GM19240 (cell line): ENCODE measurements at regions not wholly inside any gene's neighbourhood (a gene's known extent, or its start where the extent isn't known, plus 50 kb on each side); places are given as distances from the start of the nearest gene placed in this dataset.

Experiments
- DNase-seq: peaks from one replicate; pipeline ENCODE4 v3.0.0; 2011; ENCODE audit warnings: low spot score; ENCODE audit not compliant: insufficient read length

DNA sequence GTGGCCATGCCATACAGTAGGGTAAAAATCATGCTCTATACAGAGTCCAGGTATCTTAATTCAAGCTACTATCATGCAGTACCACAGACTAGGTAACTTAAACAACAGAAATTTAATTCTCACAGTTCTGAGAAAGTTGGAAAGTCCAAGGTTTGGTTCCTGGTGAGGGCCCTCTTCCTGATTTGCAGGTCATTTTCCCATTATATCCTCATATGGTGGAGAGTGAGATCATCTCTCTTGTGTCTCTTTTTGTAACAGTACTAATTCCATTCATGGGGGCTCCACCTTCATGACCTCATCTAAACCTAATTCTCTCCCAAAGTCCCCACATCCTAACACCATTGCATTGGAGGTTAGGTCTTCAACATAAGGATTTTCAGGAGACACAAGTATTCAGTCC, 335.0 kb upstream of the ACVR2A start:
- DNase-seq, result no peak

DNA sequence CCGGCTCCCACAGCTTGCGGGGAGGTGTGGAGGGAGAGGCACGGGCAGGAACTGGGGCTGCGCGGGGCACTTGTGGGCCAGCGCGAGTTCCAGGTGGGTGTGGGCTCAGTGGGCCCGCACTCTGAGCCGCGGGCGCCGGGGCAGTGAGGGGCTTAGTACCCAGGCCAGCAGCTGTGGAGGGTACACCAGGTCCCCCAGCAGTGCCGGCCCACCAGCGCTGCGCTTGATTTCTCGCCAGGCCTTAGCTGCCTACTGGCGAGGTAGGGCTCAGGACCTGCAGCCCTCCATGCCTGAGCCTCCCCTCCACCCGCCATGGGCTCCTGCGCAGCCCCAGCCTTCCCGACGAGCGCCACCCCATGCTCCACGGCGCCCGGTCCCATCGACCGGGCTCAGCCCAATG, 337.9 kb upstream of the ACVR2A start:
- no peak for DNase-seq

DNA sequence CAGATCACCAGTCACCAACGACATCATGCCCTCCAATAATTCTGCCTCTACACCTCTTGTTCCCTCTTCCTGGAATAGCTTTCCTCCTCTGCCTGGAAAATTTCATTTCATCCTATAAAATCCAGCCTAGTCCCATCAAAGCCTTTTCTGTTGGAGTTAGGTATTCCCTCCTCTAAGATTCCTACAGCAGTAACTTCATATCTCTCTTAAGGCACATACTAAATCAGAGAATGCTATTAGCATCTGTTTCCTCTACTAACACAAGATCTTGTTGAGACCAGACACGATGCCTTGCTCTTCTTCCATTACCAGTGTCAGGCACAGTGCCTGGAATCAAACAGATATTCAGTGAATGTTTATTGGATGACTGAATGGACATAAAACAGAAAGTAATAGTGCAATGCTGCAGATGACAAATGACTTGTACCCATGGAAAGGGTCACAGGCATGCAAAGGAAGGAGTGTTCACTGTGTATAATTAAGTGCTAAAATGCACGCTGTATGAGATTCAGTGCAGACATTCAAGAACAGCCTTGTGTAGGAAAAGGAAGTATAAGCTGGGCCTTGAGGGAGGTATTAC, 342.0 kb upstream of the ACVR2A start:
- DNase-seq, result no peak

DNA sequence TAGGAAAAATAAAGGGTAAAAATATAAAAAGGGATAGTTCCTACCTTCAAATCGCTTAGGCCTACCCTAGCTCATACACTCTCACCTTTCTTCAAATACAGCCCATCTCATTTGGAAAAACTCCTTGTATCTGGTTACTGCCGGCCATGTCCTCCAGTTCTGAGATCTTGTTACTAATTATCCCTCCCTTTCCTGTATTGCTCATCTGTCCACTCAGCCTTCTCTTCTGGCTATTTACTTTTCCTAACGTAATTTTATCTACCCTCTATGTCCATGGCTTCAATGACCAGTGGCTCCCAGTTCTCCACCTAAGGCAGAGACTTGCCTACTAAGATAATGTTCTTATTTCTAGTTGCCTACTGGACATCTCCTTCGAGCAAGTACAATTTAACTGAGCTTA, 342.9 kb upstream of the ACVR2A start:
- DNase-seq, result no peak

DNA sequence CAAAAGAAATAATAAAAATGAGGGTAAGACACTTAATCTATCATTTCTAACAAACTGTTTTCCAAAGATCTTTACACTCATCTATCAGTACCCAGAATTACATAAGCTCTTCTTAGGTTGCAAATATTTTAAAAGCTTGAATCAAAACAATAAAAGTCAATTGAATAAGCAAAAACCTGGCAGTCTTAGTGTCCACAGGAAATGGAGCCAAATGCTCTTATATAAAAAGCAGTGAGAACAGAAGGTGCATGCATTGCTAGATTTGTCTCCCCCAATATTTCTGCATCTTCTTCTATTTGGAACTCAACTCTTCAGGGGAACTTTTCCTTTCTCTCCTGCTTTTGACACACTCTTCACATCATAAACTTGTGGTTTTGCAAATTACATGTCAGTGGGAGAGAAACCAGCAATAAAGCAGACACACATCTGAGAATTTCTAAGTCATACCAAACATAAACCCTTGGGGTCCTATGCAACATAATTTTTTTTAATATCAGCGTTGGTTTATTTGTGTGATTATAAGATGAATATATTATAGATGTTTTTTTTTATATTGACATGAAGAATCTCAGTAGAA, 343.9 kb upstream of the ACVR2A start:
- DNase-seq, result no peak

DNA sequence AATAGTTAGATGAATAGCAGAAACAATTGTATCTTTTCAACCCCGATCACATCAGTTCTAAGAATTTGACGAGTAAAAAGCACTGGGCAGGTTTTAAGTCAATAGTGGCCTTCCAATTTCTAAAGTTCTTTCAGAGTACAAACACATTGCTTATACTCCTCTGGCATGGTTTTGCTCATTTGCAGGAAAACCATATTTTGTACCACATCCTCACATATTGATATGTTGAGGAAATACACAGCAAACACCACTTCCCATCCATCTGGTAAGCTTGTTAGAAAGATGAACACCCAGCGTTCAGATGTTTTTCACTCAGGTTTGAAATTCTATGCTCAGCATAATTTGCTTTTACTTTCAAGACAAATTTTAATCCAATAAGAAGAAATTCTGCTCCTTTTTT, 344.6 kb upstream of the ACVR2A start:
- no peak for DNase-seq

DNA sequence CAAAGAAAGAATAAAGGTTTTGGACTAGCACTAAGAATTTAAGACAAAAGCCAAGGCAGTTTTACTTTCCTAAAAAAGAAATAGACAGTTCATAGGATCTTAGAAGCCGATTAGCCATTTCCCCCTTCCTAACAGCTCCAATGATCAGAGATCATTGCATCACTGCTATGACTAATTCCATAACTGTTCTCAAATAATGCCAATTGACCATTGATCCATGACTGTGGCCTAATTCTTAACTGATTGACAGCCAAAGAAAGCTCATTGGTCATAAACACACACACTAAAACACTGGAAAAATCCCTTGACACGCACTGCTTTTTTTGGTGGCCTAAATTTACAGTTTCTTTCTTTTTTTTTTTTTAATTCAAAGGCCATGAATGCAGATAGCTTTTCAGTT, 345.0 kb upstream of the ACVR2A start:
- DNase-seq, result no peak

DNA sequence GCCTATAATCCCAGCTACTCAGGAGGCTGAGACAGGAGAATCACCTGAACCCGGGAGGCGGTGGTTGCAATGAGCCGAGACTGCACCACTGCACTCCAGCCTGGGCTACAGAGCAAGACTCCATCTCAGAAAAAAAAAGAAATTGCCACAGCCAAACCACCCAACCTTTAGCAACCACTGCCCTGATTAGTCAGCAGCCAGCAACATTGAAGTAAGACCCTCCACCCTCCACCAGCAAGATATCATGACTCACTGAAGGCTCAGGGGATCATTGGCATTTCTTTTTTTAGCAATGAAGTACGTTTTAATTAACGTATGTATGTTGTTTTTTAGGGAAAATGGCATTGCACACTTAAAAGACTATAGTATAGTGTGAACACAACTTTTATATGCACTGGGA, 349.1 kb upstream of the ACVR2A start:
- DNase-seq, result no peak

DNA sequence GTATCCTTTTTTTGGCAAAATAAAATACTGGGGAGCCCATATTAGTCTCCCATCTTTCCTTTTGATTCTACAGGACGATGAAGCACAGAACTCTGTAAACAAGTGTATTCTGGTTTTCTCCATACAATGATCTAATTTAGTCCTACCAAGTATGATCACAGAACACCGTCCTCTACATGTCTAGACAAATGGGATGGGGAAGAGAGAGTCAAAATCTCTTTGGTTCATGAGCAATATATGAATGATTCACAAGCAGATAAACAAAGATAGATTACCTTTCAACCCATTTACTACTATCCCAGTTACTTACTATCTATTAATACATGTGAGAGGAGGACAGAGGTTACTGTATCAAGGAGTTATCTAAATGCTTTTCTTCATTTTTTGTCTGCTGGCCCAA, 352.4 kb upstream of the ACVR2A start:
- no peak for DNase-seq

DNA sequence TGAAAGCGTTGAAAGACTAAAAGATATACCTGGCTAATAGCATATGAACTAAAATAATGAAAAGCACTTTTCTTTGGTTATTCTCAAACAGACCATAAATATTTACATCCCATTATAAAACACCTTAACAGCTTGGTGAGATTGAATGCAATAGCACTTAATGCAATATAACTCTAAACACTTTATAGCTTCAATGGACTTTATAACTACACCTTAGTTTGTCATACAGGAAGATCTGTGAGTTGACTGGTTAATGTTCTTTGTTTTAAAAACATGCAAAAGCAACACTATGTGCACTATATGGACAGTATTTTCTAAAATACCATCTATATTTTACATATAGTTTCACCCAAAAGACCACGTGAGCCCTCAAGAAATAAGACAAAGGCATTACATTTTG, 353.3 kb upstream of the ACVR2A start:
- no peak for DNase-seq

DNA sequence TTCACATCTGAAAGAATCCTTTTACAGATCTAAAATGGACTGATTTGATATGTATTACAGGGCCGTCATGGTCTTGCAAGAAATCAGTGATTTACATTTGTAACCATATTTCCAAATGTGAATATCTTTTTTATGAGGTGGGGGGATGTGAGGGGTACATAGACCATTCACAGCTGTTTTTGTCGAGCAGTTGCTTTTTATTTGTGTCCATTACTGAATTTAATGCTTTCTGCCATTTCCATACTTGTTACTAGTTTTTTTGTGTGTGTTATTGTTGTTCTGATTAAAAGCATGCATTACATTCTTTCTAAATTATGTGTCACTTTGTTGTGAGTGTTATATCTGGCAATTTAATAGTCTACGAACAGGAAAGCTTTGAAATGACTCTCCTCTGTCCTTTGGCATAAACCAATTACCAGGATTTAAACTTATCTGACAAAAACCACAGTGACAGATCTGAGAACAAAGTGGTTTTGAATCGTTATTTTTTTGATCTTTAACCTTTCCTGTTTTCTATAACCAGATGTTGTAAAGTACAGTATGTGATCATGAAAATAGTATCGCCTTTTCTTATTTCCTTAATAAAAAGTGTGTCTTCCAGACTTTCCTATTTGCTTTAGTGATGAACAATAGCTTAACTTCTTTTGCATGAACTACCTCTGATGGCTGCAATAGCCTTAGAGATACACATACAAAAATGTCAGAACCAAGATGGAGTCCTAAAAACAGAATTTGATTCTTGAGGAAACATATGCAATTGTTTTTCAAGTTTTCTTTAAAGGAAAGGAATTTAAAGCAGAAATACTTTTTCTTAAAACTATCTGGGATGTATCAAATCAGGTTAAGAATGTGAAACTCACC, 354.2 kb upstream of the ACVR2A start:
- no peak for DNase-seq

DNA sequence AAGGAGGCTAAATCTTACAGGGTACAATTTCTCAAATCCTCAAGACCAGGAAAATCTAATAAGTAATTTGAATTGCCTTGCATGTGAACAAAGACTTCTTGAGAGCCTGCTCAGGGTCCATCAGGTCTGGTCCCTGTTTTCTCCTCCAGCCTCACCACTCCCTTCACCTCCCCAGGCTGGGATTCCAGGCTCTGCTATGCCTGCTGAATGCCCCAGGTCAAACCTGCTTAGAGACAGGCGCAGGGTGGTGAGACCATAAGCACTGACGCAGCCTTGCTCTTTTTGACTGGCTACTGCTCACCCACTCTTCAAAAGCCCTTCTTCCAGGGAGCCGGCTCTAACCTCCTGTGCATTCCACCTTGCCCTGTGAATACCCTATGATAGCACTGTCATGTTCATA, 356.4 kb upstream of the ACVR2A start:
- no peak for DNase-seq

DNA sequence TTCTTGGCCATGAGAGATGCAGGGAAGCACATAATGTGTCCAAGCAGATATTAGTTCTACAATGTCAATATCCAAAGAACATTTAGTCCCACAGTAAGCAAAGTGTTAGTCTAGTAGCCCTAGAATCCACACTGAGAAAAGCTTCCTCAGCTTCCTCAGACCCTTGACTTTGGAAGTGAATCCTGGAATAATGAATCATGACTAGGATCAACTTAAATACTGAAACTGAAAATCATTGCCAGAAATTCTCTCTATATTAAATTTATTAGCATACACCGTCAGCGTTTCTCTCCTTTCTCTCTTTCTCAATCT, 356.9 kb upstream of the ACVR2A start:
- DNase-seq, result no peak

DNA sequence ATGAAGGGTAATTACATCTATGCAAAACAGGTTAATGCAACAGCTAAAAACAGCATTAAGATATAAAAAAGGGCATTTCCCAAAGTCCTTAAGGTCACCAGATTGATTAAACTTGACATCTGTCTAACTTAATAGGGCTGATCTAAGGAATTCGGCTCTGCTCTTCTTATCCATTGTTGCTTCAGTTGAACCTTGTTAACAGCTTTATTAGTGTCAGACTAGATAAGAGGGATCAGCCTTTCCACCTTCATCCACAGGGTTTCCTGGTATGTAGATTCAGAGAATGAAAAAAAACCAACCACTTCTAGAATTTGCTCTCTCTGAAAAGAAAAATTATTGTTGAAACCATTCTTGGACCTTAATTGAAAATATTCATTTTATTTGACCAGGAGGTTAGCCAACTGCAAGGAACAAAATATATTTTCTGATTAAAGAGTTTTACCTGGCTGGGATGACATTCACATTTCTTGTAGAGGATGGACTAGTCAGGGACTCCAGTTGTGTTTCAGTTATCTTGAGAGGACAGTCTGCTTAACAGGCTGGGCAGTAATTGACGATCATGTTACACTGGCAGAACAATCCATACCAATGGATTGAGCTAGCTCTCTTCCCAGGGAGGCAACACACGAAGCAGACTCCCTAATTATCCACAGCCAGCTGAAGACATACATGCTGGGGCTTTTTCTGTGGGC, 357.4 kb upstream of the ACVR2A start:
- DNase-seq, result no peak

DNA sequence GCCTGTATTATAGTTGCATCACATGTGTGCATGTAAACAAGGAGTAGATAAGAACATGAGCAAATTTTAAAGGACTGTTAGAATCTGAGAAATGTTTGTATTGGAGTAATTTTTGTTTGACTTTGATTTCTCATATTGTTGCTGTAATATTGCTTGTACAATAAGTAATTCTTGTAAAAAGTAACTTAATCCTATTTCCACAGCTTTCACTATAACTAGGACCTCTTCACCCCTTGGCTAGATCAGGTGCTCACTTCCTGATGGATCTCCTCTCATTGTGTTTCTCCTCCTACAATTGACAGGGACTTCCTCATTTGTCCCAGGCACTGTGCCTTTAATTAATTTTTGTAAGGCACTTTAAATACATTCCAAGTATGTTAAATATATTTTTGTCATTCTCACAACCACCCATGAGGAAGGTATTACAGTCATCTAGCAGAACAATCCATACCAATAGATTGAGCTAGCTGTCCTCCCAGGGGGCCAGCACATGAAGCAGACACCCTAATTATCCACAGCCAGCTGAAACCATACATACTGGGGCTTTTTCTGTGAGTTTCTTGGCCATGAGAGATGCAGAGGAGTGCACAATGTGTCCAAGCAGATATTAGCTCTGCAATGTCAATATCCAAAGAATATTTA, 359.5 kb upstream of the ACVR2A start:
- no peak for DNase-seq

DNA sequence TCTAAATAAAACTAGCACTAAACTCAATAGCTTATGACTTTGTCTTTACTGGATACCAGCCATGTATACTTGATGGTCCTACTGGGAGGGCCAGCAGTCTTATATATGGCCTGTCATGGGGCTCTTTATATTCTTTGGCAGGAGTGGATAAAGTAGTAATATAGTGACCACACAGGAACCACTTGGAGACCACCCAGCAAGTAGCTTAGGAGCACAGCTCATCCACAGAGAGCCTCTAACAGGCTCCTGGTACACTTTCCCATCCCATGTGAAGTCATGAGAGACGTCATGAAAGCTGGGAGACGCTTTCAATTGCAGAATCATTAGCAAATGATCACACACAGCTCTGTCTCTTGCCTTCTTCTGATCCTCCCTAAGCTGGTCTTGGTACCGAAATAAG, 360.9 kb upstream of the ACVR2A start:
- DNase-seq, result no peak

DNA sequence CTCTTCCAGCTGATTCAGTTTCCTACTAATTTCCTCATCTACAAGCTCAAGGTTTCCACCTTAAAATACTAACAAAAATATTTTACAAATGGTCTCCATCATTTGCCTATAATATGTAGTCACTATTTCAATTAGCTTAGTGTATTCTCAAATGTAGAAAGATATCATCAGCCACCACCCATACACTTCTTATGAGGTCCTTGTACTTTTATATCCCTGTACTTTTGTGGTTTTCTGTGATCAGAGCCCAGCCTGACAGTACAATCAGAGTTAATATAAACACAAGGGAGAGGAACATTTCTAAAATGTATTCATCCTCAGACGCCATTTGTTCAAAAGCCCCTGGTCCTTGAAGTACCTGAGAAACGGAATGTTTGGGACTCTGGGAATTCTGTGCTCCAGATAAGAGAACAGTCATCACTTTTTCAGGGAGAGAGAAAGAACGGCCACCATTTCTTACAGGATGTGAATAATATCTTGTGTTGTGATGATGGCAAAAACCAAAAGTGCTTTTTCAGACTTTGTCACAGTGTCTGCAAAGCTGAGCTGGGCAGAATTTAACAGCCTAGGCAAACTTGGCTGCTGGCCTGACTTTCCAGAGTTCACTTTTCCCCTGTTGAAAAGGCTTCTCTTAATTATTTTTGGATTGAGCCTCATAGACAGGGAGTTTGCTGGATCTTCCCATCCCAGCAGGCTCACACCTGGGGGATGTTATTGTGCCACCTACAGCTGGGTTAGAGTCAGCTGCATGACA, 361.7 kb upstream of the ACVR2A start:
- no peak for DNase-seq

DNA sequence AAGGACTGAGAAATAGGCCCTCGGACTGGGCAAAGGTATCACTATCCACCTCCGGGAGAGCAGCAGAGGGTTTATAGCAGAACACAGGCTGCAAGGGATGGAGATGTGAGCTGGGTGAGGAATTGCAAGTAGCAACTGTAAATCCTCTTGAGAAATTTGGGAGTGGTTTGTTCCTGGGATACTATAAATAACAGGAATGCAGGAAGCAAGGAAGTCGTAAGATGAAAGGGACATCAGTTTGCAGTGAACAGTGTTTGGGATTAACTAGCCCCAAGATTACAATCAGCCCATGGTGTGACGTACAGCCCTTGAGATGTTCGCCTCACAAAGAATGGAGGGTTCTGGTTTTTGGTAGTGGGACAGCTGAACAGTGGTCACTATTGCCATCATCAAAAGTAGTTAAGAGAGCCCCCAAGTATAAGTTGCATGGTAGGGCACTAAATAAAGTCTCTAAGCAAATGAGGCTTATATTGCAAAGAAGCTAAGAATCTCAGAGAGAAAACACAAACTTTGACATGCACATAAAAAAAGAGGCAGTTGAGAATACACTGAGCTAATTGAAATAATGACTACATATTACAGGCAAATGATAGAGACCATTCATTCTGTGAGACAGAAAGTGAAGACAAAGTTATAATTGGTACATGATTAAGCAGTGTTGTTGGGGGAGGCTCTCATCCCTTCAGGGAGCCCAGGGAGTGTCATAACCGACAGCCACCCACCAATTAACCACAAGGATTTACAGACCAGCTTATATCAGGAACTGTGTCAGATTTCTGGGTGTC, 362.5 kb upstream of the ACVR2A start:
- DNase-seq, result no peak

DNA sequence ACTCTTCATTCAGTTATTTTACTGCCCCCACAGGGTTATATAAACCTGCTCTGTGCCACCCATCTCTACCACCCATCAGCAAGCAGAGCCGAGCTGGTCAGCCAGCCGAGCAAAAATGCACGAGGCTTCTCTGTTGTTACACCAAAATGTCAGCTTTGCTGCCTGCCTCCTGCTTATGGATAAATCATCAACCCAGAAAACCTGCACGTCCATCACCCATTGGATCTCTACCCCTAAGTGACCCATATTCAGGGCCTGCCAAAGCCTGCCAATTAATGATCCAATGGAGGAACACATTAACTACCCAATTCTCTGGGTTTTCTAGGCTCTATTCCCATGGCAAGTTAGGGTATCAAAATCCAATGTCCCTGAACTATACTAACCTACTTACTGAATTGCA, 365.5 kb upstream of the ACVR2A start:
- DNase-seq, result no peak

DNA sequence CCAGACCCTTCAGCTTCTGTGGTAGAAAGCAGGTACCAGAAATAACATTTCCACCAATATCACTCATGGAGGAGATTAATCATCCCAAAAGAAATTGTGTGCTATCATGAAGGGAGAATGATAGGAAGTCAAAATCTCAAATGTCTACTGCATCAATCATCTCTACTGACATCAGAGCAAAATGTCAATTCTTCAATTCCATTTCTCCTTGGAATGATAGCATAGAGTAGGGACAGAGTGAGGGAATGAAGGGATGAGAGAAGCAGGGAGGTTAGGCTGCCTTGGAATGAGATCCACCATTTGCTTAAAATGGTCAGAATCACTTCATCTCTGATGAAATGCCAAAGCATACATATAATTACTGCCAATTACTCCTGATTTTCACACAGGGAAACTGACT, 371.8 kb upstream of the ACVR2A start:
- no peak for DNase-seq

DNA sequence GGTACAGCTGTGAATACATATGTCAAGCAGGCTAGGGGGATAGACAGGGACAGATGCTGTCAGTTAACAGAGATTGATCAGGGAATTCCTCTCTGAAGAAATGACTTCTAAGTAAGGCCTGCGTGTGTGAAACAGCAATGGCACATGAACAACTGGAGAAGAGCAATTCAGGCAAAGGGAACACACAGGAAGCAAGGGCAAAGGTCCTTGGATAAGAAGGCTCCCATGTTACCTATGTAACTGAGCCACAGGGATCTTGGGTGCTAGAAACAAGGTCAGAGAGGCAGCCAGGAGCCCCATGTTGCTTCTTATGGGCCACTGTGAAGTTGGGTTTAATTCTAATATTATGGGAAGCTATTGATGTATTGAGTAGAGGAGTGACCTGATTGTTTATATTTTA, 373.7 kb upstream of the ACVR2A start:
- DNase-seq, result no peak
